Activated CD4-positive, alpha-beta T cell treated with anti-CD3 and anti-CD28 coated beads, Interleukin-2, amount 50 U/mL, for 4 hours (primary cell): ENCODE measurements at regions not wholly inside any gene's neighbourhood (a gene's known extent, or its start where the extent isn't known, plus 50 kb on each side); places are given as distances from the start of the nearest gene placed in this dataset.

Experiments
- DNase-seq, 2 experiments: peaks; one replicate each; pipeline ENCODE4 v3.0.0-alpha.2; 2020

- DNase-seq: peak; percentile 39 to 49
Observed at GRCh38 chr13:99658261-99658991, 157.2 kb downstream of the TM9SF2 start.

GRCh38 chr13:99657848-99658260 lies 156.6 kb downstream of the TM9SF2 start:
- peak in 1 of 2 experiments; percentile 2 for DNase-seq

- no peak for DNase-seq
Observed at GRCh38 chr13:99656844-99657381, 155.6 kb downstream of the TM9SF2 start.

GRCh38 chr13:99656092-99656745 lies 154.9 kb downstream of the TM9SF2 start:
- peak; percentile 82 to 85 for DNase-seq

- DNase-seq: peak; percentile 19 to 36
Observed at GRCh38 chr13:99655351-99656091, 154.2 kb downstream of the TM9SF2 start.

GRCh38 chr13:99654076-99654475 lies 152.8 kb downstream of the TM9SF2 start:
- DNase-seq: no peak

- DNase-seq: no peak
Observed at GRCh38 chr13:99653526-99653925, 152.3 kb downstream of the TM9SF2 start.

- no peak for DNase-seq
Observed at GRCh38 chr13:99652901-99653300, 151.6 kb downstream of the TM9SF2 start.

- DNase-seq: no peak
Observed at GRCh38 chr13:99652141-99652540, 150.9 kb downstream of the TM9SF2 start.

GRCh38 chr13:99651016-99651415 lies 149.7 kb downstream of the TM9SF2 start:
- no peak for DNase-seq

- no peak for DNase-seq
Observed at GRCh38 chr13:99650410-99650809, 149.1 kb downstream of the TM9SF2 start.

GRCh38 chr13:99648927-99649326 lies 147.7 kb downstream of the TM9SF2 start:
- no peak for DNase-seq

GRCh38 chr13:99648066-99648665 lies 146.9 kb downstream of the TM9SF2 start:
- DNase-seq: no peak

- no peak for DNase-seq
Observed at GRCh38 chr13:99647596-99647985, 146.3 kb downstream of the TM9SF2 start.

- DNase-seq: no peak
Observed at GRCh38 chr13:99646866-99647595, 145.8 kb downstream of the TM9SF2 start.

- no peak for DNase-seq
Observed at GRCh38 chr13:99642841-99643240, 141.6 kb downstream of the TM9SF2 start.

- DNase-seq: no peak
Observed at GRCh38 chr13:99642006-99642405, 140.7 kb downstream of the TM9SF2 start.

- DNase-seq: no peak
Observed at GRCh38 chr13:99640260-99640659, 139.0 kb downstream of the TM9SF2 start.

- DNase-seq: no peak
Observed at GRCh38 chr13:99639126-99639525, 137.9 kb downstream of the TM9SF2 start.

- no peak for DNase-seq
Observed at GRCh38 chr13:99636728-99637353, 135.6 kb downstream of the TM9SF2 start.

GRCh38 chr13:99636306-99636705 lies 135.0 kb downstream of the TM9SF2 start:
- DNase-seq: no peak

GRCh38 chr13:99634672-99635071 lies 133.4 kb downstream of the TM9SF2 start:
- DNase-seq: no peak
